Common myeloid progenitor, CD34-positive (primary cell): ENCODE measurements at regions not wholly inside any gene's neighbourhood (a gene's known extent, or its start where the extent isn't known, plus 50 kb on each side); places are given as distances from the start of the nearest gene placed in this dataset.
A peak's percentile ranks its signal among the peaks of the same experiment; 100 is the strongest.

Experiments
- CTCF ChIA-PET: fragments of 350-600 bp; sonication (Branson Sonifier 250); formaldehyde crosslinking; loops from one replicate; lab custom pipeline; 2021; ENCODE audit warnings: antibody characterized with exemption; lab: Charles Lee
- POLR2A ChIA-PET: fragments of 350-600 bp; sonication (Branson Sonifier 250); formaldehyde crosslinking; loops from one replicate; lab custom pipeline; 2021; ENCODE audit warnings: antibody characterized with exemption; lab: Charles Lee
- DNase-seq, 3 donors: peaks; one replicate each; pipeline versions ENCODE4 v3.0.0 to v3.0.0-alpha.2; 2013
- H3K27ac ChIP-seq, 2 experiments: 1 replicate in 1 of 2; 2 replicates in 1 of 2; pipeline ENCODE4 v1.7.0; 2013; ENCODE audit warnings: inconsistent platforms in 2 of 2, low read length in 2 of 2, mild to moderate bottlenecking in 2 of 2, low read depth in 1 of 2, moderate library complexity in 1 of 2; ENCODE audit not compliant: severe bottlenecking in 2 of 2, insufficient read depth in 1 of 2, poor library complexity in 1 of 2
- H3K27me3 ChIP-seq, 5 experiments: replicated peaks in 2 of 5; 1 replicate in 3 of 5; 2 replicates in 2 of 5; pipeline versions ENCODE4 v1.6.1 to v1.7.0; 2013; ENCODE audit warnings: low read length in 4 of 5, mild to moderate bottlenecking in 2 of 5, moderate library complexity in 2 of 5, inconsistent platforms in 1 of 5; ENCODE audit not compliant: insufficient read depth in 5 of 5, control insufficient read depth in 4 of 5
- H3K36me3 ChIP-seq, 4 experiments: 1 replicate in 2 of 4; 2 replicates in 2 of 4; pipeline versions ENCODE4 v1.6.1 to v1.7.0; 2013; ENCODE audit warnings: low read length in 3 of 4, control low read depth in 1 of 4, mild to moderate bottlenecking in 1 of 4; ENCODE audit not compliant: control insufficient read depth in 4 of 4, insufficient read depth in 4 of 4
- H3K4me1 ChIP-seq, 4 experiments: 1 replicate in 3 of 4; 2 replicates in 1 of 4; pipeline versions ENCODE4 v1.6.1 to v1.7.1; 2013; ENCODE audit warnings: low read length in 3 of 4, mild to moderate bottlenecking in 3 of 4, control low read depth in 1 of 4, inconsistent platforms in 1 of 4, moderate library complexity in 1 of 4; ENCODE audit not compliant: control insufficient read depth in 4 of 4, insufficient read depth in 4 of 4; ENCODE audit errors: control extremely low read depth in 1 of 4
- H3K4me3 ChIP-seq, 7 experiments: 1 replicate in 4 of 7; 2 replicates in 3 of 7; pipeline versions ENCODE4 v1.5.1 to v1.7.0; 2013; ENCODE audit warnings: mild to moderate bottlenecking in 7 of 7, low read length in 6 of 7, moderate library complexity in 6 of 7, inconsistent platforms in 2 of 7, low read depth in 2 of 7, control low read depth in 1 of 7; ENCODE audit not compliant: insufficient read depth in 4 of 7, control insufficient read depth in 1 of 7; ENCODE audit errors: extremely low read depth in 1 of 7
- H3K9me3 ChIP-seq, 5 experiments: 1 replicate in 4 of 5; 2 replicates in 1 of 5; pipeline versions ENCODE4 v1.6.1 to v1.7.1; 2013; ENCODE audit warnings: low read length in 4 of 5, mild to moderate bottlenecking in 2 of 5, inconsistent platforms in 1 of 5, low read depth in 1 of 5, moderate library complexity in 1 of 5; ENCODE audit not compliant: control insufficient read depth in 4 of 5, insufficient read depth in 2 of 5; ENCODE audit errors: control extremely low read depth in 1 of 5
- WGBS: methylation state at CpG from one replicate; pipeline ENCODE4 v1.1.5; 2013; ENCODE audit not compliant: insufficient coverage; 5-methylcytosine and 5-hydroxymethylcytosine counted together

- Histone ChIP-seq H3K27me3 (no peaks in the 10 kb centered on the region), H3K27ac (no peak overlapping the region), H3K36me3 (no peaks in the 10 kb centered on the region), H3K4me1 (peaks cover 0 to 20% (median 7%) of the 10 kb centered on the region in 4 experiments), H3K4me3 (no peak overlapping the region), H3K9me3 (no peaks in the 10 kb centered on the region)
- DNase-seq = no peak
- POLR2A ChIA-PET = no interaction called here
- CTCF ChIA-PET = interaction anchor here (2.5 kb wide), 1 partner anchor 36 kb away, joined by 6 read pairs; no protein-coding TSS in a partner anchor
- WGBS = 0% methylated on average over 1 of the region's 4 CpGs
These were observed 56.6 kb downstream of the HLA-G start for GRCh38 chr6:29884261-29884660.

DNA sequence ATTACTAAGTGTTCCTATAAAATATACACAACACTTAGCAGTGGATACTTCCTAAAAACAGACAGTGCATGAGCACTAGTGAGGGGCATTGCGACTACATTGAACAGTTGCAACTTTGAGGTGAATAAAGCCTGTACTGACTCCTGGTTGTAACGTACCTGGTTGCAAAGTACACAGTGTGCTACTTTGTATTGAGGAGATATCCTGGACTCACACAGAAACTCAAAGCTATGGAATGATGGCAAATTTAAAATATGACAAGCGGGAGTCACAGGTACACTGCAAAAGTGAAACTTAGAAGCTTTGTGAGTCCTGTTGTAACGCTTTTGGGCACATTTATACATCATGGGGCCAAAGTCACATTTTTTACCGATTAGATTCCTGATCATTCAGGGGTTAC, 55.6 kb upstream of the HLA-A start:
- Histone ChIP-seq H3K4me3 (peak overlapping the region in 3 of 7 experiments; percentile 81 to 86 (median 84)), H3K27me3 (no peaks in the 10 kb centered on the region), H3K9me3 (no peaks in the 10 kb centered on the region), H3K27ac (peak overlapping the region in 1 of 2 experiments; percentile 88), H3K4me1 (peaks cover 0 to 20% (median 7%) of the 10 kb centered on the region in 4 experiments), H3K36me3 (peaks cover 0 to 4% (median under 1%) of the 10 kb centered on the region in 4 experiments)
- peak in 2 of 3 donors; percentile 20 to 37 for DNase-seq
- ChIA-PET POLR2A (interaction anchor here (1.5 kb wide), 1 partner anchor 33 kb away, joined by 4 read pairs; no protein-coding TSS in a partner anchor), CTCF (interaction anchor here (1.1 kb wide), 1 partner anchor 81 kb away, joined by 3 read pairs; no protein-coding TSS in a partner anchor)
- WGBS = 15% methylated on average over 4 of the region's 5 CpGs

DNA sequence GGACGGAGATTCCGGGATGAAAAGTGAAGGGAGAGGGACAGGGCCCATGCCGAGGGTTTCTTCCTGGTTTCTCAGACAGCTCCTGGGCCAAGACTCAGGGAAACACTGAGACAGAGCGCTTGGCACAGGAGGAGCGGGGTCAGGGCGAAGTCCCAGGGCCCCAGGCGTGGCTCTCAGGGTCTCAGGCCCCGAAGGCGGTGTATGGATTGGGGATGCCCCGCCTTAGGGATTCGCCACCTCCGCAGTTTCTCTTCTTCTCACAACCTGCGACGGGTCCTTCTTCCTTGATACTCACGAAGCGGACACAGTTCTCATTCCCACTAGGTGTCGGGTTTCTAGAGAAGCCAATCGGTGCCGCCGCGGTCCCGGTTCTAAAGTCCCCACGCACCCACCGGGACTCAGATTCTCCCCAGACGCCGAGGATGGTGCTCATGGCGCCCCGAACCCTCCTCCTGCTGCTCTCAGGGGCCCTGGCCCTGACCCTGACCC, 55.0 kb upstream of the HLA-A start:
- H3K36me3 ChIP-seq = peaks cover 0 to 4% (median under 1%) of the 10 kb centered on the region in 4 experiments
- DNase-seq = peak; percentile 36 to 67 (median 65)

DNA sequence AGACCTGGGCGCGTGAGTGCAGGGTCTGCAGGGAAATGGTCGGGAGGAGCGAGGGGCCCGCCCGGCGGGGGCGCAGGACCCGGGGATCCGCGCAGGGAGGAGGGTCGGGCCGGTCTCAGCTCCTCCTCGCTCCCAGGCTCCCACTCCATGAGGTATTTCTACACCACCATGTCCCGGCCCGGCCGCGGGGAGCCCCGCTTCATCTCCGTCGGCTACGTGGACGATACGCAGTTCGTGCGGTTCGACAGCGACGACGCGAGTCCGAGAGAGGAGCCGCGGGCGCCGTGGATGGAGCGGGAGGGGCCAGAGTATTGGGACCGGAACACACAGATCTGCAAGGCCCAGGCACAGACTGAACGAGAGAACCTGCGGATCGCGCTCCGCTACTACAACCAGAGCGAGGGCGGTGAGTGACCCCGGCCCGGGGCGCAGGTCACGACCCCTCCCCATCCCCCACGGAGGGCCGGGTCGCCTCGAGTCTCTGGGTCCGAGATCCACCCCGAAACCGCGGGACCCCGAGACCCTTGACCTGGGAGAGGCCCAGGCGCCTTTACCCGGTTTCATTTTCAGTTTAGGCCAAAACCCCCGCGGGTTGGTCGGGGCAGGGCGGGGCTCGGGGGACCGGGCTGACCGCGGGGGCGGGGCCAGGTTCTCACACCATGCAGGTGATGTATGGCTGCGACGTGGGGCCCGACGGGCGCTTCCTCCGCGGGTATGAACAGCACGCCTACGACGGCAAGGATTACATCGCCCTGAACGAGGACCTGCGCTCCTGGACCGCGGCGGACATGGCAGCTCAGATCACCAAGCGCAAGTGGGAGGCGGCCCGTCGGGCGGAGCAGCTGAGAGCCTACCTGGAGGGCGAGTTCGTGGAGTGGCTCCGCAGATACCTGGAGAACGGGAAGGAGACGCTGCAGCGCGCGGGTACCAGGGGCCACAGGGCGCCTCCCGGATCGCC, 54.2 kb upstream of the HLA-A start:
- H3K4me1 ChIP-seq = peaks cover 0 to 20% (median 7%) of the 10 kb centered on the region in 4 experiments
- 3% methylated on average over 98 of the region's 101 CpGs for WGBS
- H3K27me3 ChIP-seq = no peaks in the 10 kb centered on the region
- ChIA-PET POLR2A (interaction anchor here (1.5 kb wide), 1 partner anchor 35 kb away, joined by 4 read pairs; no protein-coding TSS in a partner anchor), CTCF (no interaction called here)
- no peaks in the 10 kb centered on the region for H3K9me3 ChIP-seq
- peak; percentile 73 to 90 (median 84) for DNase-seq
- H3K36me3 ChIP-seq = peaks cover 0 to 7% (median under 1%) of the 10 kb centered on the region in 4 experiments
- H3K27ac ChIP-seq = peak overlapping the region; percentile 80 to 88
- H3K4me3 ChIP-seq = peak overlapping the region; percentile 56 to 86 (median 81)

More for the DNA sequence above, 55.0 kb upstream of the HLA-A start:
- CTCF ChIA-PET = interaction anchor here (1.1 kb wide), 1 partner anchor 81 kb away, joined by 3 read pairs; no protein-coding TSS in a partner anchor
- Histone ChIP-seq H3K27ac (peak overlapping the region; percentile 80 to 88), H3K4me1 (peaks cover 0 to 20% (median 7%) of the 10 kb centered on the region in 4 experiments), H3K4me3 (peak overlapping the region; percentile 56 to 86 (median 81)), H3K9me3 (no peaks in the 10 kb centered on the region), H3K27me3 (no peaks in the 10 kb centered on the region)
- POLR2A ChIA-PET = interaction anchor here (1.5 kb wide), 1 partner anchor 34 kb away, joined by 4 read pairs; no protein-coding TSS in a partner anchor
- under 1% methylated on average over 24 of the region's 28 CpGs for WGBS
